ENCODE measurements at regions not wholly inside any gene's neighbourhood (a gene's known extent, or its start where the extent isn't known, plus 50 kb on each side); places are given as distances from the start of the nearest gene placed in this dataset.

- no peak for TF ChIP-seq ZNF280D (CRISPR knock-in tag; IDR thresholded peaks at IDR 0.05)
- TF ChIP-seq ZNF205 (CRISPR knock-in tag; IDR thresholded peaks at IDR 0.05): no peak
- no peak for TF ChIP-seq CBFB (CRISPR knock-in tag; IDR thresholded peaks at IDR 0.05)
- TF ChIP-seq TGIF2 (CRISPR knock-in tag; IDR thresholded peaks at IDR 0.05): no peak
- no peak for TF ChIP-seq NFRKB (IDR thresholded peaks at IDR 0.05)
- TF ChIP-seq MEF2D (CRISPR knock-in tag; IDR thresholded peaks at IDR 0.05): peak; percentile 35; the same call in 1 of the 2 replicates
- peak; percentile 63 for TF ChIP-seq HNF4G (IDR thresholded peaks at IDR 0.05; ENCODE audit: borderline replicate concordance, low read depth, low read length)
- TF ChIP-seq HNF4G (CRISPR knock-in tag; IDR thresholded peaks at IDR 0.05; ENCODE audit: borderline replicate concordance, low read depth): peak; percentile 92
- no peak for TF ChIP-seq YY1 (IDR thresholded peaks at IDR 0.05; ENCODE audit: insufficient read depth, insufficient replicate concordance, low read depth, low read length)
- TF ChIP-seq ZBTB46 (CRISPR knock-in tag; IDR thresholded peaks at IDR 0.05; ENCODE audit: borderline replicate concordance): no peak
- TF ChIP-seq HOXA9 (CRISPR knock-in tag; IDR thresholded peaks at IDR 0.05; ENCODE audit: borderline replicate concordance): no peak
- no peak for TF ChIP-seq ZNF446 (CRISPR knock-in tag; IDR thresholded peaks at IDR 0.05)
- TF ChIP-seq ATF3 (CRISPR knock-in tag; IDR thresholded peaks at IDR 0.05): no peak
- no peak for TF ChIP-seq NFIB (CRISPR knock-in tag; IDR thresholded peaks at IDR 0.05; ENCODE audit: borderline replicate concordance)
- no peak for TF ChIP-seq CHCHD3 (CRISPR knock-in tag; IDR thresholded peaks at IDR 0.05)
- TF ChIP-seq PPARG (CRISPR knock-in tag; conservative IDR thresholded peaks at IDR 0.05): no peak
- TF ChIP-seq ZNF18 (CRISPR knock-in tag; IDR thresholded peaks at IDR 0.05; ENCODE audit: insufficient replicate concordance): peak; percentile 78
- no peak for TF ChIP-seq CEBPB (IDR thresholded peaks at IDR 0.05; ENCODE audit: borderline replicate concordance, low read depth, low read length)
- TF ChIP-seq ZNF552 (CRISPR knock-in tag; IDR thresholded peaks at IDR 0.05; ENCODE audit: borderline replicate concordance): no peak
- TF ChIP-seq ZBTB21 (CRISPR knock-in tag; IDR thresholded peaks at IDR 0.05): peak; percentile 89
- no peak for TF ChIP-seq ELF4 (CRISPR knock-in tag; IDR thresholded peaks at IDR 0.05; ENCODE audit: borderline replicate concordance)
- TF ChIP-seq RFX3 (CRISPR knock-in tag; IDR thresholded peaks at IDR 0.05): no peak
- TF ChIP-seq ARNT (IDR thresholded peaks at IDR 0.05): no peak
These were observed 117.4 kb upstream of the COPS8 start (continued) for GRCh38 chr2:236968101-236968879.

All from HepG2 (cell line).